ENCODE measurements at regions not wholly inside any gene's neighbourhood (a gene's known extent, or its start where the extent isn't known, plus 50 kb on each side); places are given as distances from the start of the nearest gene placed in this dataset.
A peak's percentile ranks its signal among the peaks of the same experiment; 100 is the strongest.

- WGBS (ENCODE audit: low lambda C conversion rate), result 48% methylated on average over 6 of the region's 6 CpGs
- CTCF ChIA-PET, result interaction anchor here (1.2 kb wide), 1 partner anchor 18 kb away, joined by 3 read pairs; no protein-coding TSS in a partner anchor
- Histone ChIP-seq H3K9ac (no peak overlapping the region), H3K79me2 (ENCODE audit: insufficient read depth) (no peaks in the 10 kb centered on the region), H4K20me1 (ENCODE audit: insufficient read depth) (no peaks in the 10 kb centered on the region), H3K36me3 (replicated peaks in 1 of 2; ENCODE audit: control insufficient read depth in 1 of 2, insufficient read depth in 2 of 2, low read length in 1 of 2) (no peaks in the 10 kb centered on the region), H3K9me2 (no peaks in the 10 kb centered on the region), H3K4me2 (no peak overlapping the region), H3K4me3 (ENCODE audit: low read depth in 2 of 2, low read length in 1 of 2) (no peak overlapping the region), H3K9me3 (no peaks in the 10 kb centered on the region), H3F3A (replicated peaks; ENCODE audit: insufficient read depth) (no peaks in the 10 kb centered on the region), H3K27me3 (ENCODE audit: insufficient read depth) (no peaks in the 10 kb centered on the region), H3K27ac (ENCODE audit: low read depth in 2 of 2, low read length in 1 of 2) (no peak overlapping the region), H2AFZ (ENCODE audit: low read depth) (no peak overlapping the region), H3K4me1 (ENCODE audit: control insufficient read depth in 1 of 2, insufficient read depth in 2 of 2, low read depth in 1 of 2, low read length in 1 of 2) (peaks cover 0 to 49% of the 10 kb centered on the region in 2 experiments; a peak in 1 of 4 replicates)
- TF ChIP-seq FOXM1 (IDR thresholded peaks at IDR 0.05; ENCODE audit: low read depth), result no peak
- no peak for TF ChIP-seq GABPA (IDR thresholded peaks at IDR 0.05; ENCODE audit: low read depth)
- TF ChIP-seq EZH2phosphoT487 (IDR thresholded peaks at IDR 0.05; ENCODE audit: borderline replicate concordance, low read depth), result no peak
- no peak for TF ChIP-seq TCF12 (IDR thresholded peaks at IDR 0.05)
- no peak for TF ChIP-seq REST (IDR thresholded peaks at IDR 0.05; ENCODE audit: low read depth, low read length)
- no peak for TF ChIP-seq ELF1 (IDR thresholded peaks at IDR 0.05)
- TF ChIP-seq NRF1 (IDR thresholded peaks at IDR 0.05; ENCODE audit: low read depth, low read length), result no peak
- TF ChIP-seq MXI1 (IDR thresholded peaks at IDR 0.05; ENCODE audit: low read depth, low read length), result no peak
- POLR2A ChIA-PET, result interaction anchor here (0.6 to 1.1 kb wide), 2 partner anchors 10 to 221 kb away, joined by 3 read pairs; no protein-coding TSS in a partner anchor
- no peak for DNase-seq
Observed at GRCh38 chr11:70522309-70522592, 123.9 kb downstream of the CTTN start.

- Histone ChIP-seq H3K4me1 (ENCODE audit: control insufficient read depth in 1 of 2, insufficient read depth in 2 of 2, low read depth in 1 of 2, low read length in 1 of 2) (peaks cover 0 to 54% of the 10 kb centered on the region in 2 experiments; a peak in 1 of 4 replicates), H3K36me3 (replicated peaks in 1 of 2; ENCODE audit: control insufficient read depth in 1 of 2, insufficient read depth in 2 of 2, low read length in 1 of 2) (no peaks in the 10 kb centered on the region), H3K27ac (ENCODE audit: low read depth in 2 of 2, low read length in 1 of 2) (no peak overlapping the region), H4K20me1 (ENCODE audit: insufficient read depth) (no peaks in the 10 kb centered on the region), H3K4me2 (no peak overlapping the region), H3K9me3 (no peaks in the 10 kb centered on the region), H3K27me3 (ENCODE audit: insufficient read depth) (no peaks in the 10 kb centered on the region), H3K79me2 (ENCODE audit: insufficient read depth) (no peaks in the 10 kb centered on the region), H3F3A (replicated peaks; ENCODE audit: insufficient read depth) (no peaks in the 10 kb centered on the region), H2AFZ (ENCODE audit: low read depth) (no peak overlapping the region), H3K9me2 (no peaks in the 10 kb centered on the region), H3K9ac (no peak overlapping the region), H3K4me3 (ENCODE audit: low read depth in 2 of 2, low read length in 1 of 2) (no peak overlapping the region)
- WGBS (ENCODE audit: low lambda C conversion rate), result 75% methylated on average over 14 of the region's 26 CpGs
- ChIA-PET POLR2A (interaction anchor here (0.6 to 1.1 kb wide), 2 partner anchors 9 to 220 kb away, joined by 3 read pairs; no protein-coding TSS in a partner anchor), CTCF (interaction anchor here (1.1 to 1.2 kb wide), 2 partner anchors 12 to 19 kb away, joined by 3 to 4 read pairs; no protein-coding TSS in a partner anchor)
- peak; percentile 37 for DNase-seq
- no peak for TF ChIP-seq YY1 (IDR thresholded peaks at IDR 0.05; ENCODE audit: low read depth)
- no peak for TF ChIP-seq NFIC (IDR thresholded peaks at IDR 0.05; ENCODE audit: borderline replicate concordance)
- no peak for TF ChIP-seq CTCF (IDR thresholded peaks at IDR 0.05)
- no peak for TF ChIP-seq NRF1 (IDR thresholded peaks at IDR 0.05; ENCODE audit: low read depth, low read length)
- TF ChIP-seq SIN3A (IDR thresholded peaks at IDR 0.05; ENCODE audit: borderline replicate concordance, low read depth, low read length), result no peak
- TF ChIP-seq TCF12 (IDR thresholded peaks at IDR 0.05), result no peak
- TF ChIP-seq FOSL2 (IDR thresholded peaks at IDR 0.05; ENCODE audit: borderline replicate concordance, low read depth), result no peak
- no peak for TF ChIP-seq PBX3 (IDR thresholded peaks at IDR 0.05)
- TF ChIP-seq SMC3 (IDR thresholded peaks at IDR 0.05; ENCODE audit: low read depth, low read length), result no peak
Observed at GRCh38 chr11:70522593-70523311, 124.4 kb downstream of the CTTN start.

Data from SK-N-SH (cell line).